C1 segment of cervical spinal cord (tissue), 14 donors: ENCODE measurements at regions not wholly inside any gene's neighbourhood (a gene's known extent, or its start where the extent isn't known, plus 50 kb on each side); places are given as distances from the start of the nearest gene placed in this dataset.

Experiments used
- DNase-seq, 14 donors: peaks; one replicate each; lab custom pipeline; 2025; lab: John Stamatoyannopoulos, UW

GRCh38 chr9:4384750-4385149 is 84.9 kb upstream of the GLIS3 start:
- no peak for DNase-seq

- peak in 2 of 14 donors; percentile 1 to 52 for DNase-seq
Observed at GRCh38 chr9:4382722-4383317, 83.0 kb upstream of the GLIS3 start.

- DNase-seq: no peak
Observed at GRCh38 chr9:4381744-4382143, 81.9 kb upstream of the GLIS3 start.

- no peak for DNase-seq
Observed at GRCh38 chr9:4380406-4380805, 80.5 kb upstream of the GLIS3 start.

- DNase-seq: no peak
Observed at GRCh38 chr9:4375424-4376200, 75.7 kb upstream of the GLIS3 start.

GRCh38 chr9:4371108-4371507 is 71.2 kb upstream of the GLIS3 start:
- DNase-seq: peak in 1 of 14 donors; percentile 25

GRCh38 chr9:4370501-4370900 is 70.6 kb upstream of the GLIS3 start:
- DNase-seq: no peak

- peak in 12 of 14 donors; percentile 12 to 96 (median 67) for DNase-seq
Observed at GRCh38 chr9:4366591-4367330, 66.9 kb upstream of the GLIS3 start.

- no peak for DNase-seq
Observed at GRCh38 chr9:4365055-4365454, 65.2 kb upstream of the GLIS3 start.

GRCh38 chr9:4362281-4362680 is 62.4 kb upstream of the GLIS3 start:
- DNase-seq: no peak

- no peak for DNase-seq
Observed at GRCh38 chr9:4359016-4359415, 59.1 kb upstream of the GLIS3 start.

GRCh38 chr9:4357929-4358328 is 58.1 kb upstream of the GLIS3 start:
- no peak for DNase-seq

- no peak for DNase-seq
Observed at GRCh38 chr9:4356306-4356705, 56.4 kb upstream of the GLIS3 start.

- DNase-seq: no peak
Observed at GRCh38 chr9:4353236-4353635, 53.4 kb upstream of the GLIS3 start.

- DNase-seq: no peak
Observed at GRCh38 chr9:4349816-4350418, 50.0 kb upstream of the GLIS3 start.
